DOHH2 (cell line): ENCODE measurements at regions not wholly inside any gene's neighbourhood (a gene's known extent, or its start where the extent isn't known, plus 50 kb on each side); places are given as distances from the start of the nearest gene placed in this dataset.

Experiments
- H3F3A ChIP-seq: fragments of 200-600 bp; sonication (generic), shearing (Covaris generic); 2 replicates; pipeline ENCODE4 v1.6.0; 2016; ENCODE audit warnings: antibody characterized with exemption, mild to moderate bottlenecking; ENCODE audit not compliant: control insufficient read depth, insufficient read depth
- H3K27ac ChIP-seq: fragments of 200-600 bp; sonication (generic); 2 replicates; pipeline ENCODE4 v1.5.1; 2014; ENCODE audit warnings: low read depth, mild to moderate bottlenecking, low read length, moderate library complexity
- H3K27me3 ChIP-seq: fragments of 200-600 bp; sonication (generic); 2 replicates; pipeline ENCODE4 v1.6.1; 2014; ENCODE audit warnings: mild to moderate bottlenecking, low read length, mixed read lengths; ENCODE audit not compliant: control insufficient read depth
- H3K36me3 ChIP-seq: fragments of 200-600 bp; sonication (generic); 2 replicates; pipeline ENCODE4 v1.6.1; 2014; ENCODE audit warnings: mild to moderate bottlenecking, low read length, moderate library complexity, mixed read lengths; ENCODE audit not compliant: control insufficient read depth
- H3K4me1 ChIP-seq: fragments of 200-600 bp; sonication (generic); 2 replicates; pipeline ENCODE4 v1.6.1; 2014; ENCODE audit warnings: mild to moderate bottlenecking, low read length, mixed read lengths; ENCODE audit not compliant: control insufficient read depth
- H3K4me2 ChIP-seq: fragments of 200-600 bp; sonication (generic); 2 replicates; pipeline ENCODE4 v1.6.0; 2014; ENCODE audit warnings: mild to moderate bottlenecking, low read length, moderate library complexity
- H3K4me3 ChIP-seq: fragments of 200-600 bp; sonication (generic); 2 replicates; pipeline ENCODE4 v1.5.1; 2014; ENCODE audit warnings: mild to moderate bottlenecking, low read length, mixed read lengths
- H3K79me2 ChIP-seq: fragments of 200-600 bp; sonication (generic); 2 replicates; pipeline ENCODE4 v1.6.1; 2014; ENCODE audit warnings: mild to moderate bottlenecking, low read length, mixed read lengths; ENCODE audit not compliant: control insufficient read depth
- H3K9me2 ChIP-seq: fragments of 200-600 bp; sonication (generic); replicated peaks from 2 replicates; pipeline ENCODE4 v1.6.1; 2014; ENCODE audit warnings: mild to moderate bottlenecking, low read length, mixed read lengths; ENCODE audit not compliant: control insufficient read depth
- H3K9me3 ChIP-seq: fragments of 200-600 bp; sonication (generic); 2 replicates; pipeline ENCODE4 v1.6.1; 2014; ENCODE audit warnings: antibody characterized with exemption, low read length, mixed read lengths; ENCODE audit not compliant: control insufficient read depth, insufficient read depth
- H4K20me1 ChIP-seq: fragments of 200-600 bp; sonication (generic); 2 replicates; pipeline ENCODE4 v1.6.0; 2014; ENCODE audit warnings: low read depth, mild to moderate bottlenecking, antibody characterized with exemption, low read length, moderate library complexity; ENCODE audit not compliant: control insufficient read depth, insufficient read depth
- EZH2phosphoT487 ChIP-seq: fragments of 200-600 bp; sonication (generic); IDR thresholded peaks from 2 replicates; pipeline ENCODE4 v1.6.1; 2017; ENCODE audit warnings: borderline replicate concordance, mild to moderate bottlenecking, antibody characterized with exemption, low read length, moderate library complexity, mixed read lengths
- TF ChIP-seq, protein P1 (sequence below): fragments of 200-600 bp; sonication (generic); IDR thresholded peaks from one replicate; pipeline ENCODE4 v1.5.1; 2014; ENCODE audit warnings: antibody characterized with exemption, mild to moderate bottlenecking, low read depth, low read length; ENCODE audit not compliant: poor library complexity, severe bottlenecking

GRCh38 chr1:173295391-173295790 is 88.3 kb upstream of the TNFSF4 start:
- no peaks in the 10 kb centered on the region for H4K20me1 ChIP-seq
- no peaks in the 10 kb centered on the region for H3K9me2 ChIP-seq
- H3K4me2 ChIP-seq = no peak overlapping the region
- no peaks in the 10 kb centered on the region for H3K27me3 ChIP-seq
- H3K27ac ChIP-seq = no peak overlapping the region
- TF ChIP-seq, protein P1, sequence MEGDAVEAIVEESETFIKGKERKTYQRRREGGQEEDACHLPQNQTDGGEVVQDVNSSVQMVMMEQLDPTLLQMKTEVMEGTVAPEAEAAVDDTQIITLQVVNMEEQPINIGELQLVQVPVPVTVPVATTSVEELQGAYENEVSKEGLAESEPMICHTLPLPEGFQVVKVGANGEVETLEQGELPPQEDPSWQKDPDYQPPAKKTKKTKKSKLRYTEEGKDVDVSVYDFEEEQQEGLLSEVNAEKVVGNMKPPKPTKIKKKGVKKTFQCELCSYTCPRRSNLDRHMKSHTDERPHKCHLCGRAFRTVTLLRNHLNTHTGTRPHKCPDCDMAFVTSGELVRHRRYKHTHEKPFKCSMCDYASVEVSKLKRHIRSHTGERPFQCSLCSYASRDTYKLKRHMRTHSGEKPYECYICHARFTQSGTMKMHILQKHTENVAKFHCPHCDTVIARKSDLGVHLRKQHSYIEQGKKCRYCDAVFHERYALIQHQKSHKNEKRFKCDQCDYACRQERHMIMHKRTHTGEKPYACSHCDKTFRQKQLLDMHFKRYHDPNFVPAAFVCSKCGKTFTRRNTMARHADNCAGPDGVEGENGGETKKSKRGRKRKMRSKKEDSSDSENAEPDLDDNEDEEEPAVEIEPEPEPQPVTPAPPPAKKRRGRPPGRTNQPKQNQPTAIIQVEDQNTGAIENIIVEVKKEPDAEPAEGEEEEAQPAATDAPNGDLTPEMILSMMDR = no peak
- no peak for TF ChIP-seq EZH2phosphoT487
- no peaks in the 10 kb centered on the region for H3K9me3 ChIP-seq
- no peaks in the 10 kb centered on the region for H3F3A ChIP-seq
- H3K4me1 ChIP-seq = peaks cover 8% of the 10 kb centered on the region; the same call in 1 of the 2 replicates
- no peaks in the 10 kb centered on the region for H3K79me2 ChIP-seq
- no peak overlapping the region for H3K4me3 ChIP-seq
- no peaks in the 10 kb centered on the region for H3K36me3 ChIP-seq

DNA sequence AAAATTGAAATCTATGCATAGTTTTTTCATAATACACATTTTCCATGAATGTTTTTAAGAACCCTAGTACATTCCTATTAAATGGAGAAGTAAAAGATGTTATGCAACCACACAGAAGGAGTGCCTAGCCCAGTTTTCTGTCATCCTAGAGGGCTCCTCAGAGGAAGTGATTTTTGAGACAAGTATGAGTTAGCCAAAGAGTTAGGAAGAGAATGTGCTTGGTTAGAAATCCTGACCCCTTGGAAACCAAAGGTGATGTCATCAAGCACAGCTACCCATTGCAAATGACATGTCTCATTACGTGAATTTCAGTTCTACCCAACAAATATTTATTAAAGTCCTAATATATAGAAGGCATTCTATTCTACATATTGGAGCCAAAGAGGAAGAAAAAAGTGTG is 88.9 kb upstream of the TNFSF4 start:
- Histone ChIP-seq H3K4me1 (peaks cover 8% of the 10 kb centered on the region; the same call in 1 of the 2 replicates), H3K36me3 (no peaks in the 10 kb centered on the region), H3K9me2 (no peaks in the 10 kb centered on the region), H3K9me3 (no peaks in the 10 kb centered on the region), H3K79me2 (no peaks in the 10 kb centered on the region), H3K27me3 (no peaks in the 10 kb centered on the region), H3K27ac (no peak overlapping the region), H3K4me2 (no peak overlapping the region), H3F3A (no peaks in the 10 kb centered on the region), H4K20me1 (no peaks in the 10 kb centered on the region), H3K4me3 (no peak overlapping the region)
- TF ChIP-seq EZH2phosphoT487 = no peak
- TF ChIP-seq, protein P1 = no peak

DNA sequence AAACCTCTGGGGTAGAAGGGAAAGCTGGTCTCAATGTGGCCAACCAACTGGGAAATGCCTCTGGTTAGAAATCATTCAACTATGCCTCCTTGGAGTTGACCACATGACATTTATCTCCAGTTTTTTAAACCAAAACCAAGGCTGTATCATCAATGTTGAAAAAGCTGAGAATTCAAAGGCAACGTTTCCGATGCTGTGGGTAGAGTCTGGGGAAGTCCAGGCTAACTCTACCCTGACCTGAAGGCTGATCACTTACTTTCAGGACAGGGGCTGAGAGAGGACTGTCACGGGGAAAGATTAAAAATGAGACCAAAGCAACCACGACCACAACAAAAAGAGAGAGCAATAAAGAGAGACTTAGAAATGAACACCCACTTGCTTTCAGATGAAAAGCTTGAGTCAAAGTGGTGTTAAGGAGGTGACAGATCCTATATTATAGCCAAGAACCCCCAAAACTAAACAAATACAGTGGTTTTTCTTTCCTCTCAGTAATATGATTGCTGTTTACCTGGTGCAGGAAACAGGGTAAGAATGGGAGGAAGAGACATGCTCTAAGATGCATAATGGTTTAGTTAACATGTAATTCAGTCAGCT is 90.8 kb upstream of the TNFSF4 start:
- H3K9me2 ChIP-seq = no peaks in the 10 kb centered on the region
- no peaks in the 10 kb centered on the region for H3F3A ChIP-seq
- H3K4me1 ChIP-seq = peaks cover 8% of the 10 kb centered on the region; the same call in 1 of the 2 replicates
- H3K9me3 ChIP-seq = no peaks in the 10 kb centered on the region
- H3K36me3 ChIP-seq = no peaks in the 10 kb centered on the region
- H3K27me3 ChIP-seq = no peaks in the 10 kb centered on the region
- no peak overlapping the region for H3K27ac ChIP-seq
- no peak overlapping the region for H3K4me3 ChIP-seq
- TF ChIP-seq, protein P1 = no peak
- no peak for TF ChIP-seq EZH2phosphoT487
- H3K4me2 ChIP-seq = no peak overlapping the region
- H4K20me1 ChIP-seq = no peaks in the 10 kb centered on the region
- no peaks in the 10 kb centered on the region for H3K79me2 ChIP-seq
